ENCODE measurements at regions not wholly inside any gene's neighbourhood (a gene's known extent, or its start where the extent isn't known, plus 50 kb on each side); places are given as distances from the start of the nearest gene placed in this dataset.

GRCh38 chr6:167574431-167575151 lies 249.7 kb downstream of the TTLL2 start:
- H3K36me3 ChIP-seq (ENCODE audit: control insufficient read depth in 1 of 2, insufficient read depth in 2 of 2, low read length in 2 of 2), result no peaks in the 10 kb centered on the region
- H3K27ac ChIP-seq (ENCODE audit: low read depth, low read length), result no peak overlapping the region
- H3K9me3 ChIP-seq (ENCODE audit: control insufficient read depth in 1 of 2, insufficient read depth in 1 of 2, low read depth in 1 of 2, low read length in 2 of 2), result no peaks in the 10 kb centered on the region
- POLR2A ChIA-PET, result no interaction called here
- CTCF ChIA-PET, result no interaction called here
- no peaks in the 10 kb centered on the region for H3K9me2 ChIP-seq (ENCODE audit: insufficient read depth)
- H3K27me3 ChIP-seq (ENCODE audit: insufficient read depth, low read length), result no peaks in the 10 kb centered on the region
- RAD21 ChIA-PET (ENCODE audit: low non-redundant PET in 1 of 2, low total read pairs in 2 of 2, uncharacterized antibody in 2 of 2, unreplicated experiment in 2 of 2), result no interaction called here
- no peaks in the 10 kb centered on the region for H4K20me1 ChIP-seq (ENCODE audit: insufficient read depth)
- H2AFZ ChIP-seq (ENCODE audit: low read depth, low read length, poor library complexity, severe bottlenecking), result no peak overlapping the region
- ATAC-seq (no peak), DNase-seq (ENCODE audit: low read depth, low spot score) (no peak)
- H3K4me1 ChIP-seq (ENCODE audit: control insufficient read depth in 1 of 2, insufficient read depth in 2 of 2, low read length in 2 of 2), result no peaks in the 10 kb centered on the region
- H3K4me2 ChIP-seq (ENCODE audit: low read length), result no peak overlapping the region
- intact Hi-C loops (cut with micrococcal nuclease), result no loop called here
- no peak overlapping the region for H3K4me3 ChIP-seq (replicated peaks in 1 of 2; ENCODE audit: low read depth in 1 of 2, low read length in 2 of 2)
- H3K79me2 ChIP-seq (ENCODE audit: insufficient read depth, low read length), result no peaks in the 10 kb centered on the region
- BruUV-seq (replicated peaks), result no TSS peak
- no peak overlapping the region for H3K9ac ChIP-seq (ENCODE audit: low read length)
- TF ChIP-seq MAX (IDR thresholded peaks at IDR 0.05), result no peak

GRCh38 chr6:167575158-167575696 lies 250.3 kb downstream of the TTLL2 start:
- TF ChIP-seq EZH2phosphoT487 (IDR thresholded peaks at IDR 0.05; ENCODE audit: borderline replicate concordance) (no peak), EGR1 (IDR thresholded peaks at IDR 0.05; ENCODE audit: low read depth) (no peak), FOSL1 (IDR thresholded peaks at IDR 0.05; ENCODE audit: low read depth) (no peak), ZNF274 (IDR thresholded peaks at IDR 0.05; ENCODE audit: low read depth, low read length) (no peak), YY1 (IDR thresholded peaks at IDR 0.05; ENCODE audit: extremely low read depth, insufficient replicate concordance, low read depth, low read length) (no peak), CEBPB (IDR thresholded peaks at IDR 0.05; ENCODE audit: low read depth) (no peak), CTCF (IDR thresholded peaks at IDR 0.05 in 2 of 3, conservative IDR thresholded peaks at IDR 0.05 in 1 of 3; ENCODE audit: borderline replicate concordance in 1 of 3, insufficient read depth in 1 of 3, low read depth in 2 of 3, low read length in 2 of 3) (no peak), RAD21 (IDR thresholded peaks at IDR 0.05; ENCODE audit: low read depth) (no peak), SRF (IDR thresholded peaks at IDR 0.05; ENCODE audit: low read depth) (no peak), SIN3A (IDR thresholded peaks at IDR 0.05; ENCODE audit: low read depth) (no peak), ZBTB33 (IDR thresholded peaks at IDR 0.05; ENCODE audit: extremely low read depth, insufficient replicate concordance, low read length) (no peak), POLR2AphosphoS5 (IDR thresholded peaks at IDR 0.05; ENCODE audit: low read depth, low read length) (no peak), TCF7L2 (IDR thresholded peaks at IDR 0.05; ENCODE audit: borderline replicate concordance, extremely low read depth, insufficient read depth, insufficient read length) (no peak), JUND (IDR thresholded peaks at IDR 0.05) (no peak), ELF1 (IDR thresholded peaks at IDR 0.05; ENCODE audit: borderline replicate concordance, low read depth) (no peak)
- BruUV-seq (replicated peaks), result no TSS peak
- no peak overlapping the region for H3K4me3 ChIP-seq (replicated peaks in 1 of 2; ENCODE audit: low read depth in 1 of 2, low read length in 2 of 2)
- ChIA-PET RAD21 (ENCODE audit: low non-redundant PET in 1 of 2, low total read pairs in 2 of 2, uncharacterized antibody in 2 of 2, unreplicated experiment in 2 of 2) (no interaction called here), CTCF (no interaction called here), POLR2A (no interaction called here)
- no peaks in the 10 kb centered on the region for H3K9me3 ChIP-seq (ENCODE audit: control insufficient read depth in 1 of 2, insufficient read depth in 1 of 2, low read depth in 1 of 2, low read length in 2 of 2)
- H3K27ac ChIP-seq (ENCODE audit: low read depth, low read length), result no peak overlapping the region
- H3K36me3 ChIP-seq (ENCODE audit: control insufficient read depth in 1 of 2, insufficient read depth in 2 of 2, low read length in 2 of 2), result no peaks in the 10 kb centered on the region
- H3K9me2 ChIP-seq (ENCODE audit: insufficient read depth), result no peaks in the 10 kb centered on the region
- DNase-seq (ENCODE audit: low read depth, low spot score) (no peak), ATAC-seq (no peak)
- intact Hi-C loops (cut with micrococcal nuclease), result no loop called here
- H3K27me3 ChIP-seq (ENCODE audit: insufficient read depth, low read length), result no peaks in the 10 kb centered on the region
- no peak overlapping the region for H2AFZ ChIP-seq (ENCODE audit: low read depth, low read length, poor library complexity, severe bottlenecking)
- no peaks in the 10 kb centered on the region for H3K79me2 ChIP-seq (ENCODE audit: insufficient read depth, low read length)
- H3K4me1 ChIP-seq (ENCODE audit: control insufficient read depth in 1 of 2, insufficient read depth in 2 of 2, low read length in 2 of 2), result no peaks in the 10 kb centered on the region
- H4K20me1 ChIP-seq (ENCODE audit: insufficient read depth), result no peaks in the 10 kb centered on the region
- H3K9ac ChIP-seq (ENCODE audit: low read length), result no peak overlapping the region
- no peak overlapping the region for H3K4me2 ChIP-seq (ENCODE audit: low read length)

All from HCT116 (cell line).